Neural crest cell (in vitro differentiated cells): ENCODE measurements at regions not wholly inside any gene's neighbourhood (a gene's known extent, or its start where the extent isn't known, plus 50 kb on each side); places are given as distances from the start of the nearest gene placed in this dataset.

Experiments
- DNase-seq: peaks from one replicate; pipeline ENCODE4 v3.0.0; 2021; ENCODE audit warnings: low read depth, mixed read lengths, low spot score
- H3K27ac Mint-ChIP-seq: one replicate; pipeline ENCODE4 v1.8.0; 2021; ENCODE audit warnings: mild to moderate bottlenecking, mixed read lengths; ENCODE audit not compliant: unreplicated experiment
- H3K27me3 Mint-ChIP-seq: 2 replicates; pipeline ENCODE4 v1.8.0; 2021; ENCODE audit warnings: low read depth, mild to moderate bottlenecking, mixed read lengths
- H3K36me3 Mint-ChIP-seq: 2 replicates; pipeline ENCODE4 v1.8.0; 2021; ENCODE audit warnings: low read depth, mild to moderate bottlenecking, mixed read lengths
- H3K4me1 Mint-ChIP-seq: 2 replicates; pipeline ENCODE4 v1.8.0; 2021; ENCODE audit warnings: mixed read lengths
- H3K4me3 Mint-ChIP-seq: one replicate; pipeline ENCODE4 v1.8.0; 2021; ENCODE audit warnings: mild to moderate bottlenecking, mixed read lengths
- H3K9me3 Mint-ChIP-seq: 2 replicates; pipeline ENCODE4 v1.8.0; 2021; ENCODE audit warnings: mixed read lengths
- TF ChIP-seq, protein P1 (sequence below): fragments of 200-600 bp; sonication (generic); conservative IDR thresholded peaks from 2 replicates; pipeline ENCODE4 v1.5.0; 2021; ENCODE audit warnings: antibody characterized with exemption, mild to moderate bottlenecking

DNA sequence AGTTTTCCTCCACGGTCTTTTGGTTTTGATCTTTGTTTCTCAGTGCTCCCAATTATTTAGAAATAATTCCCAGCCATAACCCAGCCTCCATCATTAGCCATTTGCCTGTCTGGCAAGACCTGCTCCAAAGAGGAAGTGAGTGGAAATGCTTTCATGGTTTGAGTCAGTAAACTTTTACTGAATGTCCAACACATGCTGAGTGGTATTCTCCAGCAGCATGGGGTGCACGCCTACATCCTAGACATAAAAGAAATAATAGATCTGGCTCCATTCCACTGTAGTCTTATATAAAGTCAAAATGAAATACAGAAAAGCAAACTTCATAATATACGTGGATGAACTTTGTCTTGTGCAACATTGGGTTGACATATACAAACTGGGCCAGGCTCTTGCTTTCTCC lies 757.2 kb downstream of the TLE1 start:
- Mint-ChIP-seq H3K4me1 (no peaks in the 10 kb centered on the region), H3K36me3 (no peaks in the 10 kb centered on the region), H3K4me3 (no peak overlapping the region), H3K27me3 (no peaks in the 10 kb centered on the region), H3K27ac (no peak overlapping the region), H3K9me3 (peaks cover 3% of the 10 kb centered on the region)
- no peak for DNase-seq
- TF ChIP-seq, protein P1, sequence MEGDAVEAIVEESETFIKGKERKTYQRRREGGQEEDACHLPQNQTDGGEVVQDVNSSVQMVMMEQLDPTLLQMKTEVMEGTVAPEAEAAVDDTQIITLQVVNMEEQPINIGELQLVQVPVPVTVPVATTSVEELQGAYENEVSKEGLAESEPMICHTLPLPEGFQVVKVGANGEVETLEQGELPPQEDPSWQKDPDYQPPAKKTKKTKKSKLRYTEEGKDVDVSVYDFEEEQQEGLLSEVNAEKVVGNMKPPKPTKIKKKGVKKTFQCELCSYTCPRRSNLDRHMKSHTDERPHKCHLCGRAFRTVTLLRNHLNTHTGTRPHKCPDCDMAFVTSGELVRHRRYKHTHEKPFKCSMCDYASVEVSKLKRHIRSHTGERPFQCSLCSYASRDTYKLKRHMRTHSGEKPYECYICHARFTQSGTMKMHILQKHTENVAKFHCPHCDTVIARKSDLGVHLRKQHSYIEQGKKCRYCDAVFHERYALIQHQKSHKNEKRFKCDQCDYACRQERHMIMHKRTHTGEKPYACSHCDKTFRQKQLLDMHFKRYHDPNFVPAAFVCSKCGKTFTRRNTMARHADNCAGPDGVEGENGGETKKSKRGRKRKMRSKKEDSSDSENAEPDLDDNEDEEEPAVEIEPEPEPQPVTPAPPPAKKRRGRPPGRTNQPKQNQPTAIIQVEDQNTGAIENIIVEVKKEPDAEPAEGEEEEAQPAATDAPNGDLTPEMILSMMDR, result no peak

DNA sequence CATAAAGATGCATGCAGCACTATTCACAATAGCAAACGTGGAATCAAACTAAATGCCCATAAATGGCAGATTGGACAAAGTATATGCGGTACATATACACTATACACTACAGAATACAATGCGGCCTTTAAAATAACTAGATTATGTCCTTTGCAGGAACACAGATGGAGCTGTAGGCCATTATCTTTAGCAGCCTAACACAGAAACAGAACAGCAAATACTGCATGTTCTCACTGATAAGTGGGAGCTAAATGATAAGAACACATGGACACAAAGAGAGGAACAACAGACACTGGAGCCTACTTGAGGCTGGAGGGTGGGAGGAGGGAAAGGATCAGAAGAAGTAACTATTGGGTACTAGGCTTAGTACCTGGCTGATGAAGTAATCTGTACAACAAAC lies 758.2 kb downstream of the TLE1 start:
- Mint-ChIP-seq H3K36me3 (no peaks in the 10 kb centered on the region), H3K9me3 (peaks cover 6% of the 10 kb centered on the region)
- DNase-seq, result no peak

DNA sequence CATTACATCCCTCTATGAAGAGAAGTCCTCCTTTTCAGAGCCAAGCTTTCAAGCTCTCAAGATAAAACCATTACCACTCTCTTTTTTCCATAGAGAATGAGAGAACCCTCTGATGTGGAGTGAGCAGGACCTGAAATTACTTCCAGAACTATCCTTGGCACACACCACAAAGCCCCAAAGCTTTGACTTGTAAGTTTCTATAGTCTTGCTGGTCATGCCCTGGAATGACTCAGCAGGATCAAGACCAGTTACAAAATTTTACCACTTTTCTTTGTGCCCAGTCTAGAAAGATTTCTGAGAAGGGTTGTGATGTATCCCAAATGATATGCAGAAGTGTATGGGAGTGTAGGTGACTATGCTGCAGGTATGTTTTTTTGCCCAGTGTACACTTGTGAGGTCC lies 760.6 kb downstream of the TLE1 start:
- Mint-ChIP-seq H3K4me3 (no peak overlapping the region), H3K27me3 (no peaks in the 10 kb centered on the region), H3K4me1 (no peaks in the 10 kb centered on the region), H3K36me3 (no peaks in the 10 kb centered on the region), H3K27ac (no peak overlapping the region), H3K9me3 (peaks cover 6% of the 10 kb centered on the region)
- DNase-seq, result no peak
- TF ChIP-seq, protein P1, result no peak

More for the DNA sequence above, 758.2 kb downstream of the TLE1 start:
- no peaks in the 10 kb centered on the region for H3K27me3 Mint-ChIP-seq
- no peak overlapping the region for H3K27ac Mint-ChIP-seq
- no peaks in the 10 kb centered on the region for H3K4me1 Mint-ChIP-seq
- H3K4me3 Mint-ChIP-seq, result no peak overlapping the region
- TF ChIP-seq, protein P1, result no peak

DNA sequence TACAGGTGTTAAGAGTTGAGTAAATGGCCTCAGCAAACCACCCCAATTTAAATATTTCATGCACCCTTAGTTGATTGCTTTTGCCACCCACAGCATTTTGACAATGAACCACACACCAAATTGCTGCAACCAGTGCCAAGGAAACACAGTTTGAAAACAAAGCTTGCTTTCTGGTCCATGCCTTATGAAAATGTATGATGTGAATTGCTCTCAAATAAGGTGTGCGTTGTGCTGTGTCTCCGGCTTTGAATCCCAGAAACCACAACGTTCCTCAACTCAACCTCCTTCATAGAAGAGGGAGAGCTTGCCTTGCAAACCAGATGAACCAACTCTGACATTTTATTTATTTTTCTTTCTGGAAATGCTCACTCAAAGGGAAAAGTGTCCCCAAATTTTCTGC lies 762.7 kb downstream of the TLE1 start:
- Mint-ChIP-seq H3K9me3 (peaks cover 3% of the 10 kb centered on the region), H3K27ac (no peak overlapping the region), H3K27me3 (no peaks in the 10 kb centered on the region)

DNA sequence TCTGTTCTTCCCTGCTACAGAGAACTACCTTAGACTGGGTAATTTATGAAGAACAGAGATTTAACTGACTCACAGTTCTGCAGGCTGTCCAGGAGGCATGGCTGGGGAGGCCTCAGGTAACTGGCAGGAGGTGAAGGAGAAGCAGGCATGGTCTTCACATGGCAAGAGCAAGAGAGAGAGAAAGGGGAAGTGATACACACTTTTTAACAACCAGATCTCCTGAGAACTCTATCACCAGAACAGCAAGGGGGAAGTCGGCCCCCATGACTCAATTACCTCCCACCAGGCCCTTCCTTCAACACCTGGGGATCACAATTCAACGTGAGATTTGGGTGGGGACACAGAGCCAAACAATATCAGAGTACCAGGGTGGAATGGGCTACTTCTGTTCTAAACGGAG lies 766.8 kb downstream of the TLE1 start:
- H3K4me3 Mint-ChIP-seq, result no peak overlapping the region
- TF ChIP-seq, protein P1, result no peak
- H3K9me3 Mint-ChIP-seq, result peaks cover 12% of the 10 kb centered on the region
- DNase-seq, result no peak
- H3K36me3 Mint-ChIP-seq, result peaks cover 6% of the 10 kb centered on the region
- H3K27ac Mint-ChIP-seq, result no peak overlapping the region
- no peaks in the 10 kb centered on the region for H3K27me3 Mint-ChIP-seq
- H3K4me1 Mint-ChIP-seq, result no peaks in the 10 kb centered on the region

More for the DNA sequence above, 762.7 kb downstream of the TLE1 start:
- no peaks in the 10 kb centered on the region for H3K36me3 Mint-ChIP-seq
- no peak for DNase-seq
- H3K4me3 Mint-ChIP-seq, result no peak overlapping the region
- no peaks in the 10 kb centered on the region for H3K4me1 Mint-ChIP-seq
- TF ChIP-seq, protein P1, result no peak

DNA sequence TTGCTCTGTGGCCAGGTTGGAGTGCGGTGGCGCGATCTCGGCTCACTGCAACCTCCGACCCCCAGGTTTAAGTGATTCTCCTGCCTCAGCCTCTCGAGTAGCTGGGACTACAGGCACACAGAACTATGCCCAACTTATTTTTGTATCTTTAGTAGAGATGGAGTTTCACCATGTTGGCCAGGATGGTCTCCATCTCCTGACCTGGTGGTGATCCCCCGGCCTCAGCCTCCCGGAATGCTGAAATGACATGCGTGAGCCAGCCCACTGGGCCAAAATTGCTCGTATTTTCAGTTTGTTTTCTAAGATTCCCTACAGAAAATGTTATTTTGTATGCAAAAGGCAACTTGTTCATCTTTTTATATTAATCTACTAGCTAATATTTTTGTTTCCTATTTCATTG lies 782.6 kb downstream of the TLE1 start:
- TF ChIP-seq, protein P1, result no peak
- Mint-ChIP-seq H3K9me3 (peaks cover 2% of the 10 kb centered on the region), H3K27me3 (no peaks in the 10 kb centered on the region), H3K4me1 (no peaks in the 10 kb centered on the region), H3K4me3 (no peak overlapping the region), H3K27ac (no peak overlapping the region), H3K36me3 (no peaks in the 10 kb centered on the region)
- DNase-seq, result no peak
